ENCODE measurements at regions not wholly inside any gene's neighbourhood (a gene's known extent, or its start where the extent isn't known, plus 50 kb on each side); places are given as distances from the start of the nearest gene placed in this dataset.
"Not testable (repeated sequence)": the region's sequence is repeated elsewhere in the genome, so short reads cannot be mapped to it uniquely, and the experiment has no call there.

- not testable (repeated sequence) for DNase-seq (ENCODE audit: extremely low read depth, low read depth)
Observed at GRCh38 chr19:23984911-23985310, 70.2 kb downstream of the ZNF726 start.

- TF ChIP-seq CTCF (IDR thresholded peaks at IDR 0.05; ENCODE audit: low read depth, low read length): no peak
- DNase-seq (ENCODE audit: extremely low read depth, low read depth): no peak
Observed at GRCh38 chr19:23986623-23987022, 71.9 kb downstream of the ZNF726 start.

GRCh38 chr19:23991170-23991569, 76.5 kb downstream of the ZNF726 start:
- DNase-seq (ENCODE audit: extremely low read depth, low read depth): no peak
- no peak for TF ChIP-seq CTCF (IDR thresholded peaks at IDR 0.05; ENCODE audit: low read depth, low read length)

GRCh38 chr19:23992348-23992747, 77.7 kb downstream of the ZNF726 start:
- no peak for TF ChIP-seq CTCF (IDR thresholded peaks at IDR 0.05; ENCODE audit: low read depth, low read length)
- no peak for DNase-seq (ENCODE audit: extremely low read depth, low read depth)

- no peak for DNase-seq (ENCODE audit: extremely low read depth, low read depth)
- TF ChIP-seq CTCF (IDR thresholded peaks at IDR 0.05; ENCODE audit: low read depth, low read length): no peak
Observed at GRCh38 chr19:23993440-23993839, 78.8 kb downstream of the ZNF726 start.

- TF ChIP-seq CTCF (IDR thresholded peaks at IDR 0.05; ENCODE audit: low read depth, low read length): no peak; the same call in 1 of the 2 replicates
- DNase-seq (ENCODE audit: extremely low read depth, low read depth): no peak
Observed at GRCh38 chr19:23996549-23996948, 81.9 kb downstream of the ZNF726 start.

- TF ChIP-seq CTCF (IDR thresholded peaks at IDR 0.05; ENCODE audit: low read depth, low read length): no peak
- no peak for DNase-seq (ENCODE audit: extremely low read depth, low read depth)
Observed at GRCh38 chr19:23998568-23998967, 83.9 kb downstream of the ZNF726 start.

- DNase-seq (ENCODE audit: extremely low read depth, low read depth): no peak
- no peak for TF ChIP-seq CTCF (IDR thresholded peaks at IDR 0.05; ENCODE audit: low read depth, low read length)
Observed at GRCh38 chr19:23999821-24000610, 85.3 kb downstream of the ZNF726 start.

Measured in AG09319 (cell line).